ENCODE measurements at regions not wholly inside any gene's neighbourhood (a gene's known extent, or its start where the extent isn't known, plus 50 kb on each side); places are given as distances from the start of the nearest gene placed in this dataset.
"Not testable (repeated sequence)": the region's sequence is repeated elsewhere in the genome, so short reads cannot be mapped to it uniquely, and the experiment has no call there.

GRCh38 chr5:109283086-109283485 lies 126.7 kb downstream of the PJA2 start:
- peaks cover 0 to 54% (median 35%) of the 10 kb centered on the region in 8 donors for H3K9me3 ChIP-seq
- H3K4me3 ChIP-seq; DNase-seq; H3K27me3 ChIP-seq (replicated peaks in 1 of 7); H3K36me3 ChIP-seq; H3K4me1 ChIP-seq; intact Hi-C loops (cut with DNase I; ENCODE audit: low total_unique reads); H3K27ac ChIP-seq: not testable (repeated sequence)
- 81 to 90% (median 85%) methylated on average over 1 of the region's 1 CpG for WGBS, 5 donors

GRCh38 chr5:109281136-109281690 lies 128.6 kb downstream of the PJA2 start:
- TF ChIP-seq POLR2A (IDR thresholded peaks at IDR 0.05) (no peak), CTCF (IDR thresholded peaks at IDR 0.05 in 8 of 11, conservative IDR thresholded peaks at IDR 0.05 in 3 of 11) (no peak), POLR2AphosphoS5 (IDR thresholded peaks at IDR 0.05) (no peak)
- peaks cover 0 to 35% (median 16%) of the 10 kb centered on the region in 8 donors for H3K9me3 ChIP-seq
- H3K27me3 ChIP-seq (replicated peaks in 1 of 7), result no peaks in the 10 kb centered on the region
- H3K4me3 ChIP-seq, result no peak overlapping the region
- peaks cover 0 to 8% (median 0%) of the 10 kb centered on the region in 6 donors for H3K36me3 ChIP-seq
- DNase-seq, result no peak
- H3K4me1 ChIP-seq, result no peaks in the 10 kb centered on the region
- intact Hi-C loops (cut with DNase I; ENCODE audit: low total_unique reads), result no loop called here
- WGBS, 5 donors, result 88 to 95% (median 90%) methylated on average over 3 of the region's 3 CpGs
- H3K27ac ChIP-seq, result no peak overlapping the region

- no peak overlapping the region for H3K4me3 ChIP-seq
- no peaks in the 10 kb centered on the region for H3K27me3 ChIP-seq (replicated peaks in 1 of 7)
- no peak for DNase-seq
- 81 to 89% (median 87%) methylated on average over 2 of the region's 2 CpGs for WGBS, 5 donors
- H3K9me3 ChIP-seq, result peaks cover 0 to 5% (median 0%) of the 10 kb centered on the region in 8 donors
- no peaks in the 10 kb centered on the region for H3K4me1 ChIP-seq
- no peak for TF ChIP-seq POLR2AphosphoS5 (IDR thresholded peaks at IDR 0.05)
- no peak for TF ChIP-seq POLR2A (IDR thresholded peaks at IDR 0.05)
- TF ChIP-seq CTCF (IDR thresholded peaks at IDR 0.05 in 8 of 11, conservative IDR thresholded peaks at IDR 0.05 in 3 of 11), result no peak
- intact Hi-C loops (cut with DNase I; ENCODE audit: low total_unique reads), result no loop called here
- no peak overlapping the region for H3K27ac ChIP-seq
- H3K36me3 ChIP-seq, result peaks cover 0 to 8% (median 0%) of the 10 kb centered on the region in 6 donors
Measured at GRCh38 chr5:109278141-109278540, 131.6 kb downstream of the PJA2 start.

GRCh38 chr5:109275919-109276318 lies 133.9 kb downstream of the PJA2 start:
- H3K9me3 ChIP-seq, result peaks cover 0 to 19% (median 0%) of the 10 kb centered on the region in 8 donors
- no peaks in the 10 kb centered on the region for H3K4me1 ChIP-seq
- DNase-seq, result no peak
- 84 to 97% (median 91%) methylated on average over 2 of the region's 2 CpGs for WGBS, 5 donors
- H3K36me3 ChIP-seq, result peaks cover 0 to 4% (median 0%) of the 10 kb centered on the region in 6 donors
- H3K27ac ChIP-seq, result no peak overlapping the region
- TF ChIP-seq POLR2AphosphoS5 (IDR thresholded peaks at IDR 0.05) (no peak), CTCF (IDR thresholded peaks at IDR 0.05 in 8 of 11, conservative IDR thresholded peaks at IDR 0.05 in 3 of 11) (no peak), POLR2A (IDR thresholded peaks at IDR 0.05) (no peak)
- no peaks in the 10 kb centered on the region for H3K27me3 ChIP-seq (replicated peaks in 1 of 7)
- intact Hi-C loops (cut with DNase I; ENCODE audit: low total_unique reads), result no loop called here
- H3K4me3 ChIP-seq, result no peak overlapping the region

GRCh38 chr5:109273594-109273993 lies 136.2 kb downstream of the PJA2 start:
- intact Hi-C loops (cut with DNase I; ENCODE audit: low total_unique reads), result no loop called here
- Histone ChIP-seq H3K27ac (no peak overlapping the region), H3K36me3 (peaks cover 0 to 4% (median 0%) of the 10 kb centered on the region in 6 donors), H3K4me1 (no peaks in the 10 kb centered on the region), H3K27me3 (replicated peaks in 1 of 7) (no peaks in the 10 kb centered on the region), H3K9me3 (peaks cover 0 to 40% (median 13%) of the 10 kb centered on the region in 8 donors), H3K4me3 (no peak overlapping the region)
- TF ChIP-seq CTCF (IDR thresholded peaks at IDR 0.05 in 8 of 11, conservative IDR thresholded peaks at IDR 0.05 in 3 of 11), result no peak
- no peak for DNase-seq
